ENCODE measurements at regions not wholly inside any gene's neighbourhood (a gene's known extent, or its start where the extent isn't known, plus 50 kb on each side); places are given as distances from the start of the nearest gene placed in this dataset.

- TF ChIP-seq POLR2AphosphoS5 (IDR thresholded peaks at IDR 0.05; ENCODE audit: insufficient read depth, low read depth, low read length) (no peak), POLR2A (IDR thresholded peaks at IDR 0.05; ENCODE audit: low read depth, low read length) (no peak), GATA2 (IDR thresholded peaks at IDR 0.05; ENCODE audit: insufficient read depth, insufficient read length, low read depth, low read length) (no peak), FOS (IDR thresholded peaks at IDR 0.05; ENCODE audit: borderline replicate concordance, insufficient read depth, low read length) (no peak)
- dilution Hi-C loops (cut with MboI; ENCODE audit: extremely low pct_ligation_motif_present, low sequenced_read_pairs) (no loop called here), intact Hi-C loops (cut with micrococcal nuclease) (no loop called here)
- Histone ChIP-seq H3K27ac (ENCODE audit: insufficient read depth, low read depth, low read length) (no peak overlapping the region), H3K9me1 (replicated peaks; ENCODE audit: control insufficient read depth, extremely low read depth, insufficient read depth, low read length) (no peaks in the 10 kb centered on the region), H4K20me1 (replicated peaks; ENCODE audit: control insufficient read depth, extremely low read depth, insufficient read depth, low read length) (no peaks in the 10 kb centered on the region), H3K9me3 (replicated peaks; ENCODE audit: control insufficient read depth, insufficient read depth, low read length) (no peaks in the 10 kb centered on the region), H3K36me3 (ENCODE audit: control insufficient read depth in 2 of 2, extremely low read depth in 1 of 2, insufficient read depth in 2 of 2, low read length in 2 of 2) (no peaks in the 10 kb centered on the region), H3K4me2 (ENCODE audit: insufficient read depth, low read length) (no peak overlapping the region), H2AFZ (ENCODE audit: low read depth, low read length) (no peak overlapping the region), H3K9ac (replicated peaks; ENCODE audit: extremely low read depth, insufficient read depth, low read length) (no peak overlapping the region), H3K4me3 (replicated peaks in 1 of 3; ENCODE audit: insufficient read depth in 1 of 3, low read depth in 1 of 3, low read length in 3 of 3) (no peak overlapping the region), H3K27me3 (ENCODE audit: control insufficient read depth in 2 of 2, insufficient read depth in 2 of 2, low read length in 2 of 2) (no peaks in the 10 kb centered on the region), H3K79me2 (ENCODE audit: control insufficient read depth, insufficient read depth, low read length) (no peaks in the 10 kb centered on the region), H3K4me1 (ENCODE audit: control insufficient read depth, extremely low read depth, insufficient read depth, low read length) (no peaks in the 10 kb centered on the region)
- CTCF ChIA-PET = no interaction called here
- POLR2A ChIA-PET = no interaction called here
- no TSS peak for BruUV-seq (replicated peaks)
- FAIRE-seq (no peak), DNase-seq (ENCODE audit: low read depth, low spot score) (no peak)
Observed at GRCh38 chr10:131440405-131441360, 129.2 kb upstream of the TCERG1L start.

- no peak overlapping the region for H3K27ac ChIP-seq (ENCODE audit: insufficient read depth, low read depth, low read length)
- no peak overlapping the region for H3K9ac ChIP-seq (replicated peaks; ENCODE audit: extremely low read depth, insufficient read depth, low read length)
- CTCF ChIA-PET = no interaction called here
- TF ChIP-seq MAX (IDR thresholded peaks at IDR 0.05; ENCODE audit: insufficient read depth, insufficient read length) = no peak
- TF ChIP-seq FOS (IDR thresholded peaks at IDR 0.05; ENCODE audit: borderline replicate concordance, insufficient read depth, low read length) = no peak
- TF ChIP-seq MYC (IDR thresholded peaks at IDR 0.05; ENCODE audit: low read depth, low read length) = no peak
- TF ChIP-seq EZH2 (IDR thresholded peaks at IDR 0.05; ENCODE audit: borderline replicate concordance, low read depth, low read length, severe bottlenecking) = no peak
- TF ChIP-seq GATA2 (IDR thresholded peaks at IDR 0.05; ENCODE audit: insufficient read depth, insufficient read length, low read depth, low read length) = no peak
- TF ChIP-seq POLR2A (IDR thresholded peaks at IDR 0.05; ENCODE audit: low read depth, low read length) = no peak
- TF ChIP-seq CTCF (IDR thresholded peaks at IDR 0.05; ENCODE audit: extremely low read depth in 1 of 2, insufficient read depth in 1 of 2, low read depth in 1 of 2, low read length in 2 of 2) = no peak
- TF ChIP-seq POLR2AphosphoS5 (IDR thresholded peaks at IDR 0.05; ENCODE audit: insufficient read depth, low read depth, low read length) = no peak
- TF ChIP-seq JUN (IDR thresholded peaks at IDR 0.05; ENCODE audit: borderline replicate concordance, insufficient read depth, insufficient read length, low read depth) = no peak
- no peak overlapping the region for H3K4me3 ChIP-seq (replicated peaks in 1 of 3; ENCODE audit: insufficient read depth in 1 of 3, low read depth in 1 of 3, low read length in 3 of 3)
- no peaks in the 10 kb centered on the region for H3K4me1 ChIP-seq (ENCODE audit: control insufficient read depth, extremely low read depth, insufficient read depth, low read length)
- no TSS peak for BruUV-seq (replicated peaks)
- dilution Hi-C loops (cut with MboI; ENCODE audit: extremely low pct_ligation_motif_present, low sequenced_read_pairs) = no loop called here
- no peaks in the 10 kb centered on the region for H3K36me3 ChIP-seq (ENCODE audit: control insufficient read depth in 2 of 2, extremely low read depth in 1 of 2, insufficient read depth in 2 of 2, low read length in 2 of 2)
- H3K9me1 ChIP-seq (replicated peaks; ENCODE audit: control insufficient read depth, extremely low read depth, insufficient read depth, low read length) = no peaks in the 10 kb centered on the region
- no peaks in the 10 kb centered on the region for H3K27me3 ChIP-seq (ENCODE audit: control insufficient read depth in 2 of 2, insufficient read depth in 2 of 2, low read length in 2 of 2)
- no peaks in the 10 kb centered on the region for H3K79me2 ChIP-seq (ENCODE audit: control insufficient read depth, insufficient read depth, low read length)
- H2AFZ ChIP-seq (ENCODE audit: low read depth, low read length) = no peak overlapping the region
- H3K9me3 ChIP-seq (replicated peaks; ENCODE audit: control insufficient read depth, insufficient read depth, low read length) = peaks cover 4% of the 10 kb centered on the region
- H3K4me2 ChIP-seq (ENCODE audit: insufficient read depth, low read length) = no peak overlapping the region
- DNase-seq (ENCODE audit: low read depth, low spot score) = no peak
- POLR2A ChIA-PET = no interaction called here
- intact Hi-C loops (cut with micrococcal nuclease) = no loop called here
- H4K20me1 ChIP-seq (replicated peaks; ENCODE audit: control insufficient read depth, extremely low read depth, insufficient read depth, low read length) = no peaks in the 10 kb centered on the region
- FAIRE-seq = no peak
Observed at GRCh38 chr10:131442271-131442670, 130.8 kb upstream of the TCERG1L start.
